Stomach (tissue), 4 donors: ENCODE measurements at regions not wholly inside any gene's neighbourhood (a gene's known extent, or its start where the extent isn't known, plus 50 kb on each side); places are given as distances from the start of the nearest gene placed in this dataset.

Experiments
- POLR2A ChIP-seq, 4 donors: fragments of 450-650 bp; IDR thresholded peaks; one replicate each; pipeline ENCODE4 v1.6.1; 2016; ENCODE audit warnings: antibody characterized with exemption in 4 of 4, control low read depth in 2 of 4, mild to moderate bottlenecking in 1 of 4, moderate library complexity in 1 of 4
- POLR2AphosphoS5 ChIP-seq, 3 donors: sonication (generic); formaldehyde crosslinking; IDR thresholded peaks; one replicate each; pipeline ENCODE4 v1.6.1; 2016; ENCODE audit warnings: antibody characterized with exemption in 3 of 3
- TF ChIP-seq, protein P1 (sequence below), 7 experiments: fragments of 450-650 bp in 4 of 7; fragments of 200-600 bp in 3 of 7; sonication (generic) in 3 of 7; IDR thresholded peaks; one replicate each; pipeline ENCODE4 v1.5.1; 2016 to 2019; ENCODE audit warnings: antibody characterized with exemption in 7 of 7, control low read depth in 2 of 7, mild to moderate bottlenecking in 1 of 7

DNA sequence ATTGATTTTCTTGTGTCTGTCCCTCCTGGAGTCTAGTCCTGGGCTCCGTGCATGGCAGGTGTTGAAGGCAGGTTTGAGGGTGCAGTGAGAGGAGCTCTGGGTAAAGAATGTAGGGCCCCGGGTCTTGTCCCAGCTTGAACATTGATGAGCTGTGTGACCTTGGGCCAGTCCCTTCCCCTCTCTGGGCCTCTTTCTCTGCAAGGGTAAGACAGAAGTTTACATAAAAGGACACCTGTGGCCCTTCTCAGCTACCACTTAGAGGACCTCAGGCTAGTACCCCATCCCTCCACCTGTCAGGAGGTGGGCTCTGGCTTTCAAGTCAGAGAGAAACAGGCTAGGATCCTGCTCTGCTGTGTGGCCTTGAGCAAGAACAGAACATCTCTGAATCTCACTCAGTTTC, 55.3 kb upstream of the CTNNBL1 start:
- TF ChIP-seq POLR2AphosphoS5 (IDR thresholded peaks at IDR 0.05) (no peak), POLR2A (IDR thresholded peaks at IDR 0.05) (no peak)
- TF ChIP-seq, protein P1, sequence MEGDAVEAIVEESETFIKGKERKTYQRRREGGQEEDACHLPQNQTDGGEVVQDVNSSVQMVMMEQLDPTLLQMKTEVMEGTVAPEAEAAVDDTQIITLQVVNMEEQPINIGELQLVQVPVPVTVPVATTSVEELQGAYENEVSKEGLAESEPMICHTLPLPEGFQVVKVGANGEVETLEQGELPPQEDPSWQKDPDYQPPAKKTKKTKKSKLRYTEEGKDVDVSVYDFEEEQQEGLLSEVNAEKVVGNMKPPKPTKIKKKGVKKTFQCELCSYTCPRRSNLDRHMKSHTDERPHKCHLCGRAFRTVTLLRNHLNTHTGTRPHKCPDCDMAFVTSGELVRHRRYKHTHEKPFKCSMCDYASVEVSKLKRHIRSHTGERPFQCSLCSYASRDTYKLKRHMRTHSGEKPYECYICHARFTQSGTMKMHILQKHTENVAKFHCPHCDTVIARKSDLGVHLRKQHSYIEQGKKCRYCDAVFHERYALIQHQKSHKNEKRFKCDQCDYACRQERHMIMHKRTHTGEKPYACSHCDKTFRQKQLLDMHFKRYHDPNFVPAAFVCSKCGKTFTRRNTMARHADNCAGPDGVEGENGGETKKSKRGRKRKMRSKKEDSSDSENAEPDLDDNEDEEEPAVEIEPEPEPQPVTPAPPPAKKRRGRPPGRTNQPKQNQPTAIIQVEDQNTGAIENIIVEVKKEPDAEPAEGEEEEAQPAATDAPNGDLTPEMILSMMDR (IDR thresholded peaks at IDR 0.05) = no peak
